B cell (primary cell): ENCODE measurements at regions not wholly inside any gene's neighbourhood (a gene's known extent, or its start where the extent isn't known, plus 50 kb on each side); places are given as distances from the start of the nearest gene placed in this dataset.
"Not testable (repeated sequence)": the region's sequence is repeated elsewhere in the genome, so short reads cannot be mapped to it uniquely, and the experiment has no call there.

Experiments
- CTCF ChIP-seq: fragments of 200-600 bp; IDR thresholded peaks from one replicate; pipeline ENCODE4 v1.8.0; 2022; ENCODE audit warnings: antibody characterized with exemption, mild to moderate bottlenecking
- EZH2 ChIP-seq: IDR thresholded peaks from 2 replicates; pipeline ENCODE4 v1.6.1; 2012; ENCODE audit warnings: borderline replicate concordance, low read depth, mild to moderate bottlenecking, moderate library complexity, low read length; ENCODE audit not compliant: insufficient read depth, poor library complexity, severe bottlenecking

GRCh38 chr3:14029390-14029995, 95.2 kb downstream of the CHCHD4 start:
- not testable (repeated sequence) for TF ChIP-seq CTCF, EZH2
